ENCODE measurements at regions not wholly inside any gene's neighbourhood (a gene's known extent, or its start where the extent isn't known, plus 50 kb on each side); places are given as distances from the start of the nearest gene placed in this dataset.

DNA sequence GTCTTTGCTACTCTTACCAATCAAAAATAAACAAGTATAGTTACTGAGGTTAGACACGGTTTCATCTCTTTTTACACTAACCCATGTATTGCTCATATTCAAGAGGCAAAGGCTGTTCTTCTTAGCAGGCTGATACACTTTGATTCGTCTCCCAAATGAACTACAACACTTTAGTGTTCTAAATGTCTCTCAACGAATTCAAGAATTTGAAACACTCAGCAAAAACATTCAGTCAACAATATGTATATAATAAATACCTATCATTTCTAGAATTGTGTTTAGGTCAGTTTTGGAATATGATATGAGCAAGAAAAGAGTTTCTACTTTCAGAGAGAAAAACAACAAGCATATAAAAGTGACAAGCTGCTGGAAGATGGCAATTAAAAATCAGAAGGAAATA is 669.6 kb upstream of the DPPA4 start:
- Histone ChIP-seq H3K79me2 (no peaks in the 10 kb centered on the region), H3K4me3 (no peak overlapping the region), H3K9me2 (replicated peaks; ENCODE audit: insufficient read depth) (no peaks in the 10 kb centered on the region), H2AFZ (no peak overlapping the region), H3K4me1 (ENCODE audit: insufficient read depth) (no peaks in the 10 kb centered on the region), H3K27me3 (no peaks in the 10 kb centered on the region), H3K36me3 (replicated peaks; ENCODE audit: insufficient read depth, low read depth) (no peaks in the 10 kb centered on the region), H3K27ac (no peak overlapping the region), H3K4me2 (no peak overlapping the region), H3K9me3 (ENCODE audit: low read depth) (no peaks in the 10 kb centered on the region), H4K20me1 (ENCODE audit: insufficient read depth, poor library complexity, severe bottlenecking) (no peaks in the 10 kb centered on the region)
- no peak for DNase-seq (ENCODE audit: low spot score)
- TF ChIP-seq EZH2phosphoT487 (IDR thresholded peaks at IDR 0.05; ENCODE audit: low read depth, severe bottlenecking, unreplicated experiment) (no peak), EZH2 (IDR thresholded peaks at IDR 0.05; ENCODE audit: borderline replicate concordance) (no peak)
- TF ChIP-seq, protein P1, sequence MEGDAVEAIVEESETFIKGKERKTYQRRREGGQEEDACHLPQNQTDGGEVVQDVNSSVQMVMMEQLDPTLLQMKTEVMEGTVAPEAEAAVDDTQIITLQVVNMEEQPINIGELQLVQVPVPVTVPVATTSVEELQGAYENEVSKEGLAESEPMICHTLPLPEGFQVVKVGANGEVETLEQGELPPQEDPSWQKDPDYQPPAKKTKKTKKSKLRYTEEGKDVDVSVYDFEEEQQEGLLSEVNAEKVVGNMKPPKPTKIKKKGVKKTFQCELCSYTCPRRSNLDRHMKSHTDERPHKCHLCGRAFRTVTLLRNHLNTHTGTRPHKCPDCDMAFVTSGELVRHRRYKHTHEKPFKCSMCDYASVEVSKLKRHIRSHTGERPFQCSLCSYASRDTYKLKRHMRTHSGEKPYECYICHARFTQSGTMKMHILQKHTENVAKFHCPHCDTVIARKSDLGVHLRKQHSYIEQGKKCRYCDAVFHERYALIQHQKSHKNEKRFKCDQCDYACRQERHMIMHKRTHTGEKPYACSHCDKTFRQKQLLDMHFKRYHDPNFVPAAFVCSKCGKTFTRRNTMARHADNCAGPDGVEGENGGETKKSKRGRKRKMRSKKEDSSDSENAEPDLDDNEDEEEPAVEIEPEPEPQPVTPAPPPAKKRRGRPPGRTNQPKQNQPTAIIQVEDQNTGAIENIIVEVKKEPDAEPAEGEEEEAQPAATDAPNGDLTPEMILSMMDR (IDR thresholded peaks at IDR 0.05; ENCODE audit: poor library complexity): no peak
- 85% methylated on average over 3 of the region's 3 CpGs for WGBS (ENCODE audit: low lambda C conversion rate, missing lambda C conversion rate)

DNA sequence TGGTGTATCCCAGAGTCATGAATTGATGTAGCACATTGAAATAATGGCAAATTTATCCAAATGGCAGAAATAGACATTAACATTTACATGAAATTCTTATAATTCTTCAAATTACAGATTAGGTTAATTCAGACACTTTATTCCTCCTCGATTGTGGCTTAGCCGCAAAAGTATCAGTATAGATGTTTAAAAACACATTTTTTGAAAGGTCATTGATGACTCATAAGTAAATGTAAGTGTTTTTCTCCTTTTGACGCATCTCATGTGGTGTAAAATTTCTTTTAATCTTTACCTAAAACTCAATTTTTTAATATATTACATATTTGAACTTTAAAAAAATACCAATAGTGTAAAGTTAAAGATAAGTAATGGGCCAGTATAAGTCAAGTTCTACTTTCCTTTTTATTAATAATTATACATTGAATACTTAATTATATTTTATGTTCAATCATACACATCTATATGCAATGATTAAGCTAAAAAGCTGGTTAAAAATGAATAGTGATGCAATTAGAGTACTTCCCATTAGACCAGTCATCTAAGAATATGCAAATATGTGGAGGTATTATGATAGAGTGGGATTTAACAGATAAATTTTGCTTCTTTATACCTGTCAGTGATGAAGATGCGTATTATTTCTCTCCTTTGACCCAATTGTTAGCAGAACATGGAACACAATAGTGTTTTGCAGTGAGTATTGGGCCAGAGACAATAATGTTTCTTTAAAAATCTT is 678.1 kb upstream of the DPPA4 start:
- WGBS (ENCODE audit: low lambda C conversion rate, missing lambda C conversion rate): 95% methylated on average over 4 of the region's 4 CpGs
- H3K27ac ChIP-seq: no peak overlapping the region
- no peak overlapping the region for H2AFZ ChIP-seq
- no peak overlapping the region for H3K4me3 ChIP-seq
- no peak overlapping the region for H3K4me2 ChIP-seq
- no peaks in the 10 kb centered on the region for H3K36me3 ChIP-seq (replicated peaks; ENCODE audit: insufficient read depth, low read depth)
- H3K9me3 ChIP-seq (ENCODE audit: low read depth): no peaks in the 10 kb centered on the region
- no peaks in the 10 kb centered on the region for H3K27me3 ChIP-seq
- TF ChIP-seq EZH2 (IDR thresholded peaks at IDR 0.05; ENCODE audit: borderline replicate concordance) (no peak), EZH2phosphoT487 (IDR thresholded peaks at IDR 0.05; ENCODE audit: low read depth, severe bottlenecking, unreplicated experiment) (no peak)
- TF ChIP-seq, protein P1 (IDR thresholded peaks at IDR 0.05; ENCODE audit: poor library complexity): no peak
- no peak for DNase-seq (ENCODE audit: low spot score)
- no peaks in the 10 kb centered on the region for H3K79me2 ChIP-seq
- no peaks in the 10 kb centered on the region for H3K9me2 ChIP-seq (replicated peaks; ENCODE audit: insufficient read depth)
- no peaks in the 10 kb centered on the region for H4K20me1 ChIP-seq (ENCODE audit: insufficient read depth, poor library complexity, severe bottlenecking)
- H3K4me1 ChIP-seq (ENCODE audit: insufficient read depth): no peaks in the 10 kb centered on the region

DNA sequence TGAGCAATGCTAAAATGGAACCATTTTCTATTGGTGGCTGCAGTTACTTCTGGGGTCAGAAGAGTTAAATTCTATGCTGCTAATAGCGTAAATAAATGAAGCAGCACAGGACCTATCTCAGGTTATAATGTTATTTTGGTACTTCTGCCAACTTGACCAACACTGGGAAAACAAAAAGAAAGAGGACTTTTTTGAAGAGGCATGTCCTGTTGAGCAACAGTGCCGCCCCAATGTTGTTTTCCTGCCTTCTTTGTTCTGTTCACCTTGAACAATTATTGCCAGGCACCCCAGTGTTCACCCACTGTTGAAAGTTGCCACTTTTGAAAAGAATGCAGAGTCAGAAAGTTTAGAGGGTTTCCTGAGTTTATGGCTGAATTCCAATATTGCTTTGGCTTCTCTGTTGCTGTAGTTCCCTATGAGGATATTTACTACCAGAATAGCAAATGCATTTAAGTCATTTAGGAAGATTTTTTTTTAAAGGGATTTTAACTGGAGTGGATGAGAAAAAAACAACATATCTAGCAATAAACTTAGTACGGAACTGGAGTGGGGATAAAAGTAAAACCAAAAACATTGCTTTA is 679.0 kb upstream of the DPPA4 start:
- no peak overlapping the region for H3K27ac ChIP-seq

More for the DNA sequence above, 679.0 kb upstream of the DPPA4 start:
- WGBS (ENCODE audit: low lambda C conversion rate, missing lambda C conversion rate): 64% methylated on average over 3 of the region's 3 CpGs
- H4K20me1 ChIP-seq (ENCODE audit: insufficient read depth, poor library complexity, severe bottlenecking): no peaks in the 10 kb centered on the region
- H3K79me2 ChIP-seq: no peaks in the 10 kb centered on the region
- TF ChIP-seq, protein P1 (IDR thresholded peaks at IDR 0.05; ENCODE audit: poor library complexity): no peak
- TF ChIP-seq EZH2phosphoT487 (IDR thresholded peaks at IDR 0.05; ENCODE audit: low read depth, severe bottlenecking, unreplicated experiment) (no peak), EZH2 (IDR thresholded peaks at IDR 0.05; ENCODE audit: borderline replicate concordance) (no peak)
- no peak overlapping the region for H2AFZ ChIP-seq
- H3K4me3 ChIP-seq: no peak overlapping the region
- no peaks in the 10 kb centered on the region for H3K9me2 ChIP-seq (replicated peaks; ENCODE audit: insufficient read depth)
- no peaks in the 10 kb centered on the region for H3K9me3 ChIP-seq (ENCODE audit: low read depth)
- no peak overlapping the region for H3K4me2 ChIP-seq
- H3K36me3 ChIP-seq (replicated peaks; ENCODE audit: insufficient read depth, low read depth): no peaks in the 10 kb centered on the region
- no peaks in the 10 kb centered on the region for H3K27me3 ChIP-seq
- no peaks in the 10 kb centered on the region for H3K4me1 ChIP-seq (ENCODE audit: insufficient read depth)
- DNase-seq (ENCODE audit: low spot score): no peak
